ENCODE measurements at regions not wholly inside any gene's neighbourhood (a gene's known extent, or its start where the extent isn't known, plus 50 kb on each side); places are given as distances from the start of the nearest gene placed in this dataset.

GRCh38 chr7:17132726-17133125 is 165.7 kb upstream of the AHR start:
- no peak for DNase-seq

GRCh38 chr7:17133977-17134376 is 164.5 kb upstream of the AHR start:
- DNase-seq, result no peak

- DNase-seq, result no peak
Measured at GRCh38 chr7:17134786-17135185, 163.7 kb upstream of the AHR start.

GRCh38 chr7:17136126-17136525 is 162.3 kb upstream of the AHR start:
- DNase-seq, result no peak

GRCh38 chr7:17139081-17139480 is 159.4 kb upstream of the AHR start:
- DNase-seq, result no peak

GRCh38 chr7:17140406-17140805 is 158.0 kb upstream of the AHR start:
- DNase-seq, result no peak

- DNase-seq, result no peak
Measured at GRCh38 chr7:17142831-17143541, 155.5 kb upstream of the AHR start.

- no peak for DNase-seq
Measured at GRCh38 chr7:17144322-17144721, 154.1 kb upstream of the AHR start.

GRCh38 chr7:17146621-17147020 is 151.8 kb upstream of the AHR start:
- DNase-seq, result no peak

- DNase-seq, result no peak
Measured at GRCh38 chr7:17147409-17147808, 151.0 kb upstream of the AHR start.

GRCh38 chr7:17150018-17150417 is 148.4 kb upstream of the AHR start:
- DNase-seq, result no peak

GRCh38 chr7:17152721-17153120 is 145.7 kb upstream of the AHR start:
- DNase-seq, result no peak

- DNase-seq, result no peak
Measured at GRCh38 chr7:17153536-17153935, 144.9 kb upstream of the AHR start.

GRCh38 chr7:17155529-17155928 is 142.9 kb upstream of the AHR start:
- no peak for DNase-seq

GRCh38 chr7:17158261-17158660 is 140.2 kb upstream of the AHR start:
- DNase-seq, result no peak

- DNase-seq, result no peak
Measured at GRCh38 chr7:17159500-17160037, 138.9 kb upstream of the AHR start.

- DNase-seq, result no peak
Measured at GRCh38 chr7:17166824-17167379, 131.6 kb upstream of the AHR start.

- no peak for DNase-seq
Measured at GRCh38 chr7:17168416-17168815, 130.0 kb upstream of the AHR start.

- DNase-seq, result no peak
Measured at GRCh38 chr7:17171427-17171826, 127.0 kb upstream of the AHR start.

GRCh38 chr7:17176371-17177032 is 122.0 kb upstream of the AHR start:
- DNase-seq, result no peak

GRCh38 chr7:17178545-17178944 is 119.9 kb upstream of the AHR start:
- no peak for DNase-seq

- DNase-seq, result no peak
Measured at GRCh38 chr7:17181482-17181881, 117.0 kb upstream of the AHR start.

- no peak for DNase-seq
Measured at GRCh38 chr7:17183630-17184328, 114.7 kb upstream of the AHR start.
